ENCODE measurements at regions not wholly inside any gene's neighbourhood (a gene's known extent, or its start where the extent isn't known, plus 50 kb on each side); places are given as distances from the start of the nearest gene placed in this dataset.
A peak's percentile ranks its signal among the peaks of the same experiment; 100 is the strongest.

GRCh38 chr2:10233131-10234012 is 69.3 kb upstream of the HPCAL1 start:
- DNase-seq (peak; percentile 4), ATAC-seq (ENCODE audit: poor library complexity) (no peak)
- intact Hi-C loops (cut with DNase I): no loop called here

GRCh38 chr2:10234013-10234306 is 68.7 kb upstream of the HPCAL1 start:
- DNase-seq (peak; percentile 24), ATAC-seq (ENCODE audit: poor library complexity) (no peak)
- intact Hi-C loops (cut with DNase I): no loop called here

- intact Hi-C loops (cut with DNase I): no loop called here
- DNase-seq: peak; percentile 35
- ATAC-seq (ENCODE audit: poor library complexity): no peak
Measured at GRCh38 chr2:10234409-10235094, 68.2 kb upstream of the HPCAL1 start.

GRCh38 chr2:10235099-10235908 is 67.4 kb upstream of the HPCAL1 start:
- ATAC-seq (ENCODE audit: poor library complexity) (no peak), DNase-seq (peak; percentile 30)
- intact Hi-C loops (cut with DNase I): no loop called here

- intact Hi-C loops (cut with DNase I): no loop called here
- ATAC-seq (ENCODE audit: poor library complexity) (no peak), DNase-seq (no peak)
Measured at GRCh38 chr2:10235909-10236550, 66.7 kb upstream of the HPCAL1 start.

GRCh38 chr2:10236571-10237391 is 65.9 kb upstream of the HPCAL1 start:
- DNase-seq (peak; percentile 25), ATAC-seq (ENCODE audit: poor library complexity) (no peak)
- intact Hi-C loops (cut with DNase I): no loop called here

- ATAC-seq (ENCODE audit: poor library complexity) (peak; percentile 41), DNase-seq (peak; percentile 48)
- intact Hi-C loops (cut with DNase I): no loop called here
Measured at GRCh38 chr2:10237392-10238321, 65.0 kb upstream of the HPCAL1 start.

- intact Hi-C loops (cut with DNase I): no loop called here
- DNase-seq (peak; percentile 14), ATAC-seq (ENCODE audit: poor library complexity) (no peak)
Measured at GRCh38 chr2:10238396-10238795, 64.3 kb upstream of the HPCAL1 start.

GRCh38 chr2:10238991-10239485 is 63.7 kb upstream of the HPCAL1 start:
- DNase-seq (peak; percentile 22), ATAC-seq (ENCODE audit: poor library complexity) (no peak)
- intact Hi-C loops (cut with DNase I): no loop called here

- ATAC-seq (ENCODE audit: poor library complexity): no peak
- intact Hi-C loops (cut with DNase I): no loop called here
- DNase-seq: peak; percentile 22
Measured at GRCh38 chr2:10239561-10239967, 63.1 kb upstream of the HPCAL1 start.

GRCh38 chr2:10240161-10240681 is 62.5 kb upstream of the HPCAL1 start:
- peak; percentile 31 for DNase-seq
- ATAC-seq (ENCODE audit: poor library complexity): no peak
- intact Hi-C loops (cut with DNase I): no loop called here

GRCh38 chr2:10240911-10241610 is 61.6 kb upstream of the HPCAL1 start:
- intact Hi-C loops (cut with DNase I): no loop called here
- ATAC-seq (ENCODE audit: poor library complexity) (no peak), DNase-seq (peak; percentile 6)

GRCh38 chr2:10241641-10242430 is 60.9 kb upstream of the HPCAL1 start:
- intact Hi-C loops (cut with DNase I): no loop called here

GRCh38 chr2:10242451-10242850 is 60.3 kb upstream of the HPCAL1 start:
- DNase-seq: peak; percentile 37
- no peak for ATAC-seq (ENCODE audit: poor library complexity)
- intact Hi-C loops (cut with DNase I): no loop called here

More at GRCh38 chr2:10241641-10242430, 60.9 kb upstream of the HPCAL1 start:
- ATAC-seq (ENCODE audit: poor library complexity): no peak
- DNase-seq: peak; percentile 40
